Breast epithelium (tissue), 4 donors: ENCODE measurements at regions not wholly inside any gene's neighbourhood (a gene's known extent, or its start where the extent isn't known, plus 50 kb on each side); places are given as distances from the start of the nearest gene placed in this dataset.
"Not testable (repeated sequence)": the region's sequence is repeated elsewhere in the genome, so short reads cannot be mapped to it uniquely, and the experiment has no call there.

Experiments
- DNase-seq, 2 donors: peaks; one replicate each; pipeline ENCODE4 v3.0.0-alpha.2; 2019; ENCODE audit warnings: low spot score in 2 of 2
- H3K27ac ChIP-seq, 2 donors: fragments of 200-600 bp; sonication (generic) in 1 of 2; one replicate each; pipeline ENCODE4 v1.5.1; 2016 to 2019; ENCODE audit warnings: mild to moderate bottlenecking in 1 of 2
- H3K27me3 ChIP-seq, 2 donors: fragments of 200-600 bp; sonication (generic) in 1 of 2; one replicate each; pipeline versions ENCODE4 v1.5.1 to v1.6.0; 2017 to 2019; ENCODE audit warnings: control low read depth in 1 of 2, mild to moderate bottlenecking in 1 of 2
- H3K36me3 ChIP-seq: fragments of 200-600 bp; one replicate; pipeline ENCODE4 v1.5.1; 2019
- H3K4me1 ChIP-seq, 2 donors: fragments of 200-600 bp; sonication (generic); one replicate each; pipeline ENCODE4 v1.5.1; 2016 to 2019; ENCODE audit warnings: control low read depth in 1 of 2
- H3K4me3 ChIP-seq, 3 donors: fragments of 200-600 bp; sonication (generic); 1 replicate in 2 of 3; 2 replicates in 1 of 3; pipeline ENCODE4 v1.5.1; 2016 to 2019; ENCODE audit warnings: mild to moderate bottlenecking in 3 of 3, moderate library complexity in 2 of 3
- H3K9me3 ChIP-seq, 2 donors: fragments of 200-600 bp; sonication (generic) in 1 of 2; one replicate each; pipeline ENCODE4 v1.5.1; 2016 to 2019; ENCODE audit warnings: control low read depth in 1 of 2
- POLR2A ChIP-seq: fragments of 450-650 bp; IDR thresholded peaks from one replicate; pipeline ENCODE4 v1.6.1; 2016; ENCODE audit warnings: antibody characterized with exemption, mild to moderate bottlenecking, moderate library complexity
- POLR2AphosphoS5 ChIP-seq, 3 donors: sonication (generic); formaldehyde crosslinking; IDR thresholded peaks; one replicate each; pipeline ENCODE4 v1.6.1; 2017; ENCODE audit warnings: antibody characterized with exemption in 3 of 3
- intact Hi-C: fragments of 100-400 bp; cut with DNase I; formaldehyde crosslinking; loops from one replicate; pipeline ENCODE4 v1.15.1; 2023; ENCODE audit warnings: low total_unique reads
- TF ChIP-seq, protein P1 (sequence below), 3 donors: fragments of 450-650 bp; IDR thresholded peaks; one replicate each; pipeline ENCODE4 v1.5.1; 2016 to 2017; ENCODE audit warnings: antibody characterized with exemption in 3 of 3, mild to moderate bottlenecking in 3 of 3, moderate library complexity in 3 of 3

- H3K4me3 ChIP-seq: no peak overlapping the region
- H3K27ac ChIP-seq: no peak overlapping the region
- no peaks in the 10 kb centered on the region for H3K4me1 ChIP-seq
- DNase-seq: peak in 1 of 2 donors; percentile 18
- H3K27me3 ChIP-seq: no peaks in the 10 kb centered on the region
- H3K36me3 ChIP-seq: no peaks in the 10 kb centered on the region
- intact Hi-C loops: no loop called here
- H3K9me3 ChIP-seq: no peaks in the 10 kb centered on the region
- TF ChIP-seq POLR2AphosphoS5 (IDR thresholded peaks at IDR 0.05): no peak
- TF ChIP-seq, protein P1, sequence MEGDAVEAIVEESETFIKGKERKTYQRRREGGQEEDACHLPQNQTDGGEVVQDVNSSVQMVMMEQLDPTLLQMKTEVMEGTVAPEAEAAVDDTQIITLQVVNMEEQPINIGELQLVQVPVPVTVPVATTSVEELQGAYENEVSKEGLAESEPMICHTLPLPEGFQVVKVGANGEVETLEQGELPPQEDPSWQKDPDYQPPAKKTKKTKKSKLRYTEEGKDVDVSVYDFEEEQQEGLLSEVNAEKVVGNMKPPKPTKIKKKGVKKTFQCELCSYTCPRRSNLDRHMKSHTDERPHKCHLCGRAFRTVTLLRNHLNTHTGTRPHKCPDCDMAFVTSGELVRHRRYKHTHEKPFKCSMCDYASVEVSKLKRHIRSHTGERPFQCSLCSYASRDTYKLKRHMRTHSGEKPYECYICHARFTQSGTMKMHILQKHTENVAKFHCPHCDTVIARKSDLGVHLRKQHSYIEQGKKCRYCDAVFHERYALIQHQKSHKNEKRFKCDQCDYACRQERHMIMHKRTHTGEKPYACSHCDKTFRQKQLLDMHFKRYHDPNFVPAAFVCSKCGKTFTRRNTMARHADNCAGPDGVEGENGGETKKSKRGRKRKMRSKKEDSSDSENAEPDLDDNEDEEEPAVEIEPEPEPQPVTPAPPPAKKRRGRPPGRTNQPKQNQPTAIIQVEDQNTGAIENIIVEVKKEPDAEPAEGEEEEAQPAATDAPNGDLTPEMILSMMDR (IDR thresholded peaks at IDR 0.05): peak in 2 of 3 donors; percentile 40 to 58
Measured at GRCh38 chr4:73341454-73341853, 62.6 kb upstream of the ALB start.

DNA sequence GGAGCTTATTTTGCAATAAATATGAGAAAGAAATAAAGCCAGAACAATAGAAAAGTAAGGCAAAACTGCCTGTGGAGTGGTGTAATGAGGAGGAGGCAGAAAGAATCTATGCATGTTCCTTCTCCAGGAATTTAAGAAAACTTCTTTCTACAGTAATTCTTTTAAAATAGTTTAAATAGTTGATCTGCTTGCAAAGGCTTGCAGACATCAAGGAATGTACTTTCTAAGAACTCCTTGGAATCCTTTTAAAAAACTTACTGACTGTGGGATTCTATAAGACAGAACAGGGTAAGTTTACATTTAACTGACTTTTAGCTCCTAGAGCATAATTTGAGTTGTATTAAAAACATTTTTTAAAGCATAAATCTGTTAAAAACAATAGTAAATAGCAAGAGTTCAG is 63.2 kb upstream of the ALB start:
- Histone ChIP-seq H3K4me3 (no peak overlapping the region), H3K27ac (no peak overlapping the region), H3K36me3 (no peaks in the 10 kb centered on the region), H3K27me3 (no peaks in the 10 kb centered on the region), H3K9me3 (no peaks in the 10 kb centered on the region), H3K4me1 (no peaks in the 10 kb centered on the region)
- intact Hi-C loops: no loop called here
- TF ChIP-seq POLR2A: no peak
- TF ChIP-seq, protein P1 (IDR thresholded peaks at IDR 0.05): no peak
- TF ChIP-seq POLR2AphosphoS5 (IDR thresholded peaks at IDR 0.05): no peak
- DNase-seq: no peak

DNA sequence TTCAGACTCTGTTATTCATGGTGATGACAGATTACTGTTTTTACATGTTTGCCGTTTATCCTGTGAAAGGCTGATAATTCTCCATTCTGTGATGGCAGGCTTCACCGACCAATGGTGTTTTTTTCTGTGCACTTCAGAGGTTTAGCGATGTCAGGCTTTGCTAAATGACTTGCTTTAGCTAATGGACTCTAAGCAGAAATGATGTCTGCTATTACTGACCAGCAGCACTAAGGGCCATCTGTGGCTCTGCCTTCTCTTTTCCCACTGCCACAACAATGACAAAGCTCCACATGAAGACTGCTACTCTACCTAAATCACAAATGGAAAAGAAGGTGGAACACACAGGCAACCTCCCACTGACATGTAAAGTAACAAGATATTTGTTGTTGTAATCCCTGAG is 68.4 kb upstream of the ALB start:
- no peaks in the 10 kb centered on the region for H3K36me3 ChIP-seq
- intact Hi-C loops: loop anchor here (10.0 kb wide), 1 partner anchor 991 kb away; no protein-coding TSS in a partner anchor
- no peak for DNase-seq
- no peaks in the 10 kb centered on the region for H3K4me1 ChIP-seq
- H3K27me3 ChIP-seq: no peaks in the 10 kb centered on the region
- H3K9me3 ChIP-seq: no peaks in the 10 kb centered on the region
- no peak overlapping the region for H3K4me3 ChIP-seq
- no peak for TF ChIP-seq POLR2AphosphoS5 (IDR thresholded peaks at IDR 0.05)
- no peak for TF ChIP-seq POLR2A
- TF ChIP-seq, protein P1 (IDR thresholded peaks at IDR 0.05): no peak
- H3K27ac ChIP-seq: no peak overlapping the region

DNA sequence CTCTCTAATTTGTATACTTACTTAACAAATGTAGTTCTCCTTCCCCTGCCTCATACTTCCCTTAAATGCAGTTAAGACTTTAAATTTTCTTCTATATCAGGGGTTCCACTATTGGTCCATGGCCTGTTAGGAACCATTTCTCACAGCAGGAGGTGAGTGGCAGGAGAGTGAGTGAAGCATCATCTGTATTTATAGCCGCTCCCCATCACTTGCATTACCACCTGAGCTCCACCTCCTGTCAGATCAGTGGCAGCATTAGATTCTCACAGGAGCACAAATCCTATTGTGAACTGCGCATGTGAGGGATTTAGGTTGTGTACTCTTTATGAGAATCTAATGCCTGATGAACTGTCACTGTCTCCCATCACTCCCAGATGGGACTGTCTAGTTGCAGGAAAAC is 72.1 kb upstream of the ALB start:
- not testable (repeated sequence) for H3K9me3 ChIP-seq, H3K4me1 ChIP-seq, DNase-seq, H3K36me3 ChIP-seq, H3K27ac ChIP-seq, H3K27me3 ChIP-seq, H3K4me3 ChIP-seq
- intact Hi-C loops: loop anchor here (10.0 kb wide), 1 partner anchor 987 kb away; no protein-coding TSS in a partner anchor

DNA sequence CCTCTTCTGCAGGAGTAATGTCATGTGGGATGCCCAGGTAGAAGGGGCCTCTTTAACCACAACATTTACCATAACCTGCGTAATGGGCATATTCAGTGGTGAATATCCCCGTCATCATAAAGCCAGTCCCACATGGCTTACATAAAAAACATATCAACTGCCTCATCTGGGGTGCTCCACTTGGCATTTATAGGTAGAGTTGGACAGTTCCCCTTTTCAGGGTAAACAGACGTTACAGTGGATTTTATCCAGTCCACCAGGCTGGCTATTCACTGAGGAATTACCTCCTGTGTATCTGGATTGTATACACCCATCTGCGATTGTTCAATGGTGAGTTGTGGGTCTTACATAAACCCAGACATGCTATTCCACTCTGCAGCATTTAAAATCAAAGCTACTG is 70.7 kb upstream of the ANKRD17 start:
- Histone ChIP-seq H3K4me1 (no peaks in the 10 kb centered on the region), H3K27me3 (no peaks in the 10 kb centered on the region), H3K9me3 (peaks cover 11 to 13% of the 10 kb centered on the region in 2 donors), H3K36me3 (no peaks in the 10 kb centered on the region), H3K4me3 (no peak overlapping the region), H3K27ac (no peak overlapping the region)
- no peak for DNase-seq
- intact Hi-C loops: no loop called here
- TF ChIP-seq, protein P1 (IDR thresholded peaks at IDR 0.05): no peak

GRCh38 chr4:73325776-73326175 is 67.2 kb upstream of the ANKRD17 start:
- H3K27ac ChIP-seq, intact Hi-C loops, H3K4me3 ChIP-seq, H3K4me1 ChIP-seq, DNase-seq, H3K36me3 ChIP-seq, H3K27me3 ChIP-seq: not testable (repeated sequence)
- peaks cover 23 to 35% of the 10 kb centered on the region in 2 donors for H3K9me3 ChIP-seq
